ENCODE measurements at regions not wholly inside any gene's neighbourhood (a gene's known extent, or its start where the extent isn't known, plus 50 kb on each side); places are given as distances from the start of the nearest gene placed in this dataset.
"Not testable (repeated sequence)": the region's sequence is repeated elsewhere in the genome, so short reads cannot be mapped to it uniquely, and the experiment has no call there.

DNA sequence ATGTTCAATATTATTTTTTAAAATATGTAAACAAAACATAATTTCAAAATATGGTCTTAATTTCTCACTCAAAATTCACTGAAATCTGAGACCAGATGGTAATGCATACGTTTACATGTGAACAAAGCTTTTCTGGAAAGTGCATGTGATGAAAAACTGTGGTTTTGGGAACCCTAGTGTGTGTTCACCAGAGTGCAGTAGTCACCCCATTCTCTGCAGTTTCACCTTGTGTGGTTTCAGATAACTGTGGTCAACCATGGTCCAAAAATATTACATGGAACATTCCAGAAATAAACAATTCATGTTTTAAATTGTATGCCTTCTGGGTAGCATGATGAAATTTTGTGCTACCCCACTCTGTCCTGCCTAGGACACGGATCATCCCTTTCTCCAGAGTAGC lies 2021.9 kb downstream of the MRPL39 start:
- Histone ChIP-seq H3K27me3 (ENCODE audit: insufficient read depth, low read length, poor library complexity) (no peaks in the 10 kb centered on the region), H3K9ac (ENCODE audit: low read depth, low read length) (no peak overlapping the region), H3K4me1 (ENCODE audit: insufficient read depth, low read length) (no peaks in the 10 kb centered on the region), H4K20me1 (ENCODE audit: insufficient read depth, low read length) (no peaks in the 10 kb centered on the region), H3K4me2 (ENCODE audit: insufficient read depth, low read length) (no peak overlapping the region), H3K27ac (ENCODE audit: low read length) (no peak overlapping the region), H3K9me3 (ENCODE audit: insufficient read depth, low read length, severe bottlenecking) (no peaks in the 10 kb centered on the region), H2AFZ (ENCODE audit: low read depth, low read length) (no peak overlapping the region), H3K36me3 (ENCODE audit: insufficient read depth, low read length) (no peaks in the 10 kb centered on the region), H3K79me2 (ENCODE audit: insufficient read depth, low read length) (no peaks in the 10 kb centered on the region), H3K4me3 (ENCODE audit: low read depth in 1 of 2, low read length in 2 of 2) (no peak overlapping the region)
- no peak for TF ChIP-seq EZH2 (IDR thresholded peaks at IDR 0.05; ENCODE audit: borderline replicate concordance, low read depth, low read length, severe bottlenecking)
- no peak for TF ChIP-seq CTCF (IDR thresholded peaks at IDR 0.05; ENCODE audit: borderline replicate concordance, extremely low read depth, low read length, poor library complexity, severe bottlenecking)
- no peak for DNase-seq
- no peak for ATAC-seq (ENCODE audit: insufficient read depth, low read depth)

- no peaks in the 10 kb centered on the region for H3K4me1 ChIP-seq (ENCODE audit: insufficient read depth, low read length)
- H3K9me3 ChIP-seq (ENCODE audit: insufficient read depth, low read length, severe bottlenecking): no peaks in the 10 kb centered on the region
- H3K27ac ChIP-seq (ENCODE audit: low read length): no peak overlapping the region
- H2AFZ ChIP-seq (ENCODE audit: low read depth, low read length): no peak overlapping the region
- no peak for TF ChIP-seq CTCF (IDR thresholded peaks at IDR 0.05; ENCODE audit: borderline replicate concordance, extremely low read depth, low read length, poor library complexity, severe bottlenecking)
- no peak for TF ChIP-seq EZH2 (IDR thresholded peaks at IDR 0.05; ENCODE audit: borderline replicate concordance, low read depth, low read length, severe bottlenecking)
- no peak overlapping the region for H3K4me2 ChIP-seq (ENCODE audit: insufficient read depth, low read length)
- DNase-seq (no peak), ATAC-seq (ENCODE audit: insufficient read depth, low read depth) (no peak)
- H3K9ac ChIP-seq (ENCODE audit: low read depth, low read length): no peak overlapping the region
- H3K79me2 ChIP-seq (ENCODE audit: insufficient read depth, low read length): no peaks in the 10 kb centered on the region
- H3K4me3 ChIP-seq (ENCODE audit: low read depth in 1 of 2, low read length in 2 of 2): no peak overlapping the region
- no peaks in the 10 kb centered on the region for H3K36me3 ChIP-seq (ENCODE audit: insufficient read depth, low read length)
- H3K27me3 ChIP-seq (ENCODE audit: insufficient read depth, low read length, poor library complexity): no peaks in the 10 kb centered on the region
- no peaks in the 10 kb centered on the region for H4K20me1 ChIP-seq (ENCODE audit: insufficient read depth, low read length)
Observed at GRCh38 chr21:23579573-23579972, 2027.7 kb downstream of the MRPL39 start.

DNA sequence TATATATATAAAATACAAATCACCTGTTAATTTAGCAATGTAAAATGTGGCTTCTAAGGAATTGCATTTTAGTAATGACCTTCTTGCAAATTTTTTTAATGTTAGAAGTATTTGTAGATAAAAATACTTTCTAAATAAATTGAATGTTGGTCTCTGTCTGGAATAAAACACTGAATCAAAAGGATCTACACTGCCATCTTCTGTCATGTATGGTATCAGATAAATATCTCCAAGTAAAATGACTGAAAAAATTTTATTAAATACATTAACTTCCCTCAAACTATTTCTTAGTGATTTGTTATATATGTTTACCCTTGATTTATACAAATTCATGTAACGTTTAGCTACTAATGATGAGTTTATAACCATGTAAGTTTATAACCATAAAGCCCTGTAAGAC lies 2029.3 kb downstream of the MRPL39 start:
- Histone ChIP-seq H2AFZ (ENCODE audit: low read depth, low read length) (no peak overlapping the region), H3K27ac (ENCODE audit: low read length) (no peak overlapping the region), H3K4me2 (ENCODE audit: insufficient read depth, low read length) (no peak overlapping the region), H3K9ac (ENCODE audit: low read depth, low read length) (no peak overlapping the region), H3K27me3 (ENCODE audit: insufficient read depth, low read length, poor library complexity) (no peaks in the 10 kb centered on the region), H3K9me3 (ENCODE audit: insufficient read depth, low read length, severe bottlenecking) (no peaks in the 10 kb centered on the region), H3K36me3 (ENCODE audit: insufficient read depth, low read length) (no peaks in the 10 kb centered on the region), H3K4me1 (ENCODE audit: insufficient read depth, low read length) (no peaks in the 10 kb centered on the region), H3K4me3 (ENCODE audit: low read depth in 1 of 2, low read length in 2 of 2) (no peak overlapping the region), H3K79me2 (ENCODE audit: insufficient read depth, low read length) (no peaks in the 10 kb centered on the region), H4K20me1 (ENCODE audit: insufficient read depth, low read length) (no peaks in the 10 kb centered on the region)
- no peak for TF ChIP-seq CTCF (IDR thresholded peaks at IDR 0.05; ENCODE audit: borderline replicate concordance, extremely low read depth, low read length, poor library complexity, severe bottlenecking)
- no peak for TF ChIP-seq EZH2 (IDR thresholded peaks at IDR 0.05; ENCODE audit: borderline replicate concordance, low read depth, low read length, severe bottlenecking)
- no peak for DNase-seq
- no peak for ATAC-seq (ENCODE audit: insufficient read depth, low read depth)

DNA sequence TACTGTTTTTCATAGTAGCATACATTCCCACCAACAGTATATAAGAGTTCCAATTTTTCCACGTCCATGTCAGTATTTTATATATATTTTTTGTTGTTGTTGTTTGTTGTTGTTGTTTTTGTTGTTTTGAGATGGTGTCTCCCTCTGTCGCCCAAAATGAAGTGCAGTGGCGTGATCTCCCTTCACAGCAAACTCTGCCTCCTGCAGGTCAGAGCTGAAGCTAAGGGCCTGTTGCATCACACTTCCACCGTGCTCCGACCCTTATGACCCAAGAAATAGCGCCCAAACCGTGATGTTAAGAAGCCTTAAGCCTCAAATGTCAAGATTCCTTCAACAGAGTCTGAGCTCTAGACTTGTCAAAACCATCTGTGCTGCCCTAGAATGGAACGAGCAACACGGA lies 2032.3 kb downstream of the MRPL39 start:
- no peak for TF ChIP-seq CTCF (IDR thresholded peaks at IDR 0.05; ENCODE audit: borderline replicate concordance, extremely low read depth, low read length, poor library complexity, severe bottlenecking)
- no peak for TF ChIP-seq EZH2 (IDR thresholded peaks at IDR 0.05; ENCODE audit: borderline replicate concordance, low read depth, low read length, severe bottlenecking)

GRCh38 chr21:23548924-23549323 lies 2058.4 kb downstream of the MRPL39 start:
- not testable (repeated sequence) for DNase-seq; H4K20me1 ChIP-seq (ENCODE audit: insufficient read depth, low read length); H2AFZ ChIP-seq (ENCODE audit: low read depth, low read length); H3K27me3 ChIP-seq (ENCODE audit: insufficient read depth, low read length, poor library complexity); H3K9me3 ChIP-seq (ENCODE audit: insufficient read depth, low read length, severe bottlenecking); H3K79me2 ChIP-seq (ENCODE audit: insufficient read depth, low read length); H3K4me3 ChIP-seq (ENCODE audit: low read depth in 1 of 2, low read length in 2 of 2); H3K4me1 ChIP-seq (ENCODE audit: insufficient read depth, low read length); H3K4me2 ChIP-seq (ENCODE audit: insufficient read depth, low read length); H3K36me3 ChIP-seq (ENCODE audit: insufficient read depth, low read length); ATAC-seq (ENCODE audit: insufficient read depth, low read depth); H3K9ac ChIP-seq (ENCODE audit: low read depth, low read length); H3K27ac ChIP-seq (ENCODE audit: low read length)

More for the DNA sequence above, 2032.3 kb downstream of the MRPL39 start:
- no peak overlapping the region for H3K4me2 ChIP-seq (ENCODE audit: insufficient read depth, low read length)
- H3K4me1 ChIP-seq (ENCODE audit: insufficient read depth, low read length): no peaks in the 10 kb centered on the region
- no peaks in the 10 kb centered on the region for H3K9me3 ChIP-seq (ENCODE audit: insufficient read depth, low read length, severe bottlenecking)
- DNase-seq: no peak
- no peaks in the 10 kb centered on the region for H3K79me2 ChIP-seq (ENCODE audit: insufficient read depth, low read length)
- no peak for ATAC-seq (ENCODE audit: insufficient read depth, low read depth)
- H3K4me3 ChIP-seq (ENCODE audit: low read depth in 1 of 2, low read length in 2 of 2): no peak overlapping the region
- no peaks in the 10 kb centered on the region for H4K20me1 ChIP-seq (ENCODE audit: insufficient read depth, low read length)
- no peaks in the 10 kb centered on the region for H3K27me3 ChIP-seq (ENCODE audit: insufficient read depth, low read length, poor library complexity)
- H3K27ac ChIP-seq (ENCODE audit: low read length): no peak overlapping the region
- no peaks in the 10 kb centered on the region for H3K36me3 ChIP-seq (ENCODE audit: insufficient read depth, low read length)
- no peak overlapping the region for H3K9ac ChIP-seq (ENCODE audit: low read depth, low read length)
- no peak overlapping the region for H2AFZ ChIP-seq (ENCODE audit: low read depth, low read length)

All from DND-41 (cell line).